ENCODE measurements at regions not wholly inside any gene's neighbourhood (a gene's known extent, or its start where the extent isn't known, plus 50 kb on each side); places are given as distances from the start of the nearest gene placed in this dataset.
"Not testable (repeated sequence)": the region's sequence is repeated elsewhere in the genome, so short reads cannot be mapped to it uniquely, and the experiment has no call there.

GRCh38 chr6:5824382-5824983 is 182.2 kb downstream of the NRN1 start:
- 68% methylated on average over 3 of the region's 8 CpGs for WGBS (ENCODE audit: insufficient coverage)
- DNase-seq; H3K9me3 ChIP-seq (replicated peaks; ENCODE audit: control insufficient read depth, low read depth, low read length); H3K27ac ChIP-seq (ENCODE audit: low read length); H3K4me3 ChIP-seq (ENCODE audit: low read length); H3K36me3 ChIP-seq (ENCODE audit: control insufficient read depth, insufficient read depth, low read length); H3K4me1 ChIP-seq (ENCODE audit: control insufficient read depth, insufficient read depth, low read length); H3K27me3 ChIP-seq (ENCODE audit: control insufficient read depth, insufficient read depth, low read length): not testable (repeated sequence)
